ENCODE measurements at regions not wholly inside any gene's neighbourhood (a gene's known extent, or its start where the extent isn't known, plus 50 kb on each side); places are given as distances from the start of the nearest gene placed in this dataset.

DNA sequence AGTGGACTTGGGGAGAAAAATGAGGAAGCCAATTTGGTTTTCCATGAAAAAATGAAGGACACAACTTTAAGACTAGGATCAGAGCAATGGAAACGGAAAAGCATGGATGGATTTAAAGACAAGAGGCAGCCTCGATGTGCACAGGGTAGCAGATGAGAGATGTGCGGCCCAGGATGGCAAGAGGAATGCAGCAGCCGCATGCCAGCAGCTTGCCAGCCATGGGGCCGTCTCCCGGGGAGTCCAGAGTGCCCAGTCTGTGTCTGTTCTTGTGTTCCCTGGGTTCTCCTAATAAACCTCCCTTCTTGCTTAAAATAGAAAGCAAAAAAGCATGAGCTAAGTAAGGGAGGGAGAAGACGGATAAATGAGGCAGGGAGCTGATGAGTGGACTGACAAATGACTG lies 68.0 kb upstream of the IQSEC1 start:
- H3K79me2 ChIP-seq (replicated peaks; ENCODE audit: insufficient read depth): no peaks in the 10 kb centered on the region
- no peak overlapping the region for H3K4me2 ChIP-seq

More for the DNA sequence above, 68.0 kb upstream of the IQSEC1 start:
- Histone ChIP-seq H3F3A (replicated peaks; ENCODE audit: low read depth) (no peaks in the 10 kb centered on the region), H3K4me3 (no peak overlapping the region), H3K27me3 (ENCODE audit: insufficient read depth) (no peaks in the 10 kb centered on the region), H3K4me1 (ENCODE audit: insufficient read depth) (no peaks in the 10 kb centered on the region), H3K36me3 (ENCODE audit: insufficient read depth) (no peaks in the 10 kb centered on the region), H4K20me1 (replicated peaks; ENCODE audit: insufficient read depth) (peaks cover 3% of the 10 kb centered on the region; the same call in 1 of the 2 replicates), H3K9me2 (ENCODE audit: insufficient read depth) (no peaks in the 10 kb centered on the region), H3K27ac (ENCODE audit: low read depth) (no peak overlapping the region), H2AFZ (no peak overlapping the region)
- ATAC-seq (no peak), DNase-seq (ENCODE audit: low spot score) (no peak)
- Mint-ChIP-seq H3K27me3 (ENCODE audit: insufficient read depth, low read depth, poor library complexity) (peaks cover 11% of the 10 kb centered on the region), H3K9me3 (no peaks in the 10 kb centered on the region), H3K4me3 (no peak overlapping the region), H3K27ac (no peak overlapping the region), H3K36me3 (ENCODE audit: low read depth) (no peaks in the 10 kb centered on the region), H3K4me1 (peaks cover 10% of the 10 kb centered on the region)
- TF ChIP-seq, protein P1, sequence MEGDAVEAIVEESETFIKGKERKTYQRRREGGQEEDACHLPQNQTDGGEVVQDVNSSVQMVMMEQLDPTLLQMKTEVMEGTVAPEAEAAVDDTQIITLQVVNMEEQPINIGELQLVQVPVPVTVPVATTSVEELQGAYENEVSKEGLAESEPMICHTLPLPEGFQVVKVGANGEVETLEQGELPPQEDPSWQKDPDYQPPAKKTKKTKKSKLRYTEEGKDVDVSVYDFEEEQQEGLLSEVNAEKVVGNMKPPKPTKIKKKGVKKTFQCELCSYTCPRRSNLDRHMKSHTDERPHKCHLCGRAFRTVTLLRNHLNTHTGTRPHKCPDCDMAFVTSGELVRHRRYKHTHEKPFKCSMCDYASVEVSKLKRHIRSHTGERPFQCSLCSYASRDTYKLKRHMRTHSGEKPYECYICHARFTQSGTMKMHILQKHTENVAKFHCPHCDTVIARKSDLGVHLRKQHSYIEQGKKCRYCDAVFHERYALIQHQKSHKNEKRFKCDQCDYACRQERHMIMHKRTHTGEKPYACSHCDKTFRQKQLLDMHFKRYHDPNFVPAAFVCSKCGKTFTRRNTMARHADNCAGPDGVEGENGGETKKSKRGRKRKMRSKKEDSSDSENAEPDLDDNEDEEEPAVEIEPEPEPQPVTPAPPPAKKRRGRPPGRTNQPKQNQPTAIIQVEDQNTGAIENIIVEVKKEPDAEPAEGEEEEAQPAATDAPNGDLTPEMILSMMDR (conservative IDR thresholded peaks at IDR 0.05; ENCODE audit: low read depth in 2 of 2): no peak
- TF ChIP-seq EZH2 (IDR thresholded peaks at IDR 0.05; ENCODE audit: low read depth, unreplicated experiment) (no peak), ZNF331 (CRISPR knock-in tag; IDR thresholded peaks at IDR 0.05; ENCODE audit: low read depth) (no peak), ZNF114 (CRISPR knock-in tag; IDR thresholded peaks at IDR 0.05) (no peak)
- TF ChIP-seq, protein P2, sequence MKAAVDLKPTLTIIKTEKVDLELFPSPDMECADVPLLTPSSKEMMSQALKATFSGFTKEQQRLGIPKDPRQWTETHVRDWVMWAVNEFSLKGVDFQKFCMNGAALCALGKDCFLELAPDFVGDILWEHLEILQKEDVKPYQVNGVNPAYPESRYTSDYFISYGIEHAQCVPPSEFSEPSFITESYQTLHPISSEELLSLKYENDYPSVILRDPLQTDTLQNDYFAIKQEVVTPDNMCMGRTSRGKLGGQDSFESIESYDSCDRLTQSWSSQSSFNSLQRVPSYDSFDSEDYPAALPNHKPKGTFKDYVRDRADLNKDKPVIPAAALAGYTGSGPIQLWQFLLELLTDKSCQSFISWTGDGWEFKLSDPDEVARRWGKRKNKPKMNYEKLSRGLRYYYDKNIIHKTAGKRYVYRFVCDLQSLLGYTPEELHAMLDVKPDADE (IDR thresholded peaks at IDR 0.05): no peak
- TF ChIP-seq, protein P3, sequence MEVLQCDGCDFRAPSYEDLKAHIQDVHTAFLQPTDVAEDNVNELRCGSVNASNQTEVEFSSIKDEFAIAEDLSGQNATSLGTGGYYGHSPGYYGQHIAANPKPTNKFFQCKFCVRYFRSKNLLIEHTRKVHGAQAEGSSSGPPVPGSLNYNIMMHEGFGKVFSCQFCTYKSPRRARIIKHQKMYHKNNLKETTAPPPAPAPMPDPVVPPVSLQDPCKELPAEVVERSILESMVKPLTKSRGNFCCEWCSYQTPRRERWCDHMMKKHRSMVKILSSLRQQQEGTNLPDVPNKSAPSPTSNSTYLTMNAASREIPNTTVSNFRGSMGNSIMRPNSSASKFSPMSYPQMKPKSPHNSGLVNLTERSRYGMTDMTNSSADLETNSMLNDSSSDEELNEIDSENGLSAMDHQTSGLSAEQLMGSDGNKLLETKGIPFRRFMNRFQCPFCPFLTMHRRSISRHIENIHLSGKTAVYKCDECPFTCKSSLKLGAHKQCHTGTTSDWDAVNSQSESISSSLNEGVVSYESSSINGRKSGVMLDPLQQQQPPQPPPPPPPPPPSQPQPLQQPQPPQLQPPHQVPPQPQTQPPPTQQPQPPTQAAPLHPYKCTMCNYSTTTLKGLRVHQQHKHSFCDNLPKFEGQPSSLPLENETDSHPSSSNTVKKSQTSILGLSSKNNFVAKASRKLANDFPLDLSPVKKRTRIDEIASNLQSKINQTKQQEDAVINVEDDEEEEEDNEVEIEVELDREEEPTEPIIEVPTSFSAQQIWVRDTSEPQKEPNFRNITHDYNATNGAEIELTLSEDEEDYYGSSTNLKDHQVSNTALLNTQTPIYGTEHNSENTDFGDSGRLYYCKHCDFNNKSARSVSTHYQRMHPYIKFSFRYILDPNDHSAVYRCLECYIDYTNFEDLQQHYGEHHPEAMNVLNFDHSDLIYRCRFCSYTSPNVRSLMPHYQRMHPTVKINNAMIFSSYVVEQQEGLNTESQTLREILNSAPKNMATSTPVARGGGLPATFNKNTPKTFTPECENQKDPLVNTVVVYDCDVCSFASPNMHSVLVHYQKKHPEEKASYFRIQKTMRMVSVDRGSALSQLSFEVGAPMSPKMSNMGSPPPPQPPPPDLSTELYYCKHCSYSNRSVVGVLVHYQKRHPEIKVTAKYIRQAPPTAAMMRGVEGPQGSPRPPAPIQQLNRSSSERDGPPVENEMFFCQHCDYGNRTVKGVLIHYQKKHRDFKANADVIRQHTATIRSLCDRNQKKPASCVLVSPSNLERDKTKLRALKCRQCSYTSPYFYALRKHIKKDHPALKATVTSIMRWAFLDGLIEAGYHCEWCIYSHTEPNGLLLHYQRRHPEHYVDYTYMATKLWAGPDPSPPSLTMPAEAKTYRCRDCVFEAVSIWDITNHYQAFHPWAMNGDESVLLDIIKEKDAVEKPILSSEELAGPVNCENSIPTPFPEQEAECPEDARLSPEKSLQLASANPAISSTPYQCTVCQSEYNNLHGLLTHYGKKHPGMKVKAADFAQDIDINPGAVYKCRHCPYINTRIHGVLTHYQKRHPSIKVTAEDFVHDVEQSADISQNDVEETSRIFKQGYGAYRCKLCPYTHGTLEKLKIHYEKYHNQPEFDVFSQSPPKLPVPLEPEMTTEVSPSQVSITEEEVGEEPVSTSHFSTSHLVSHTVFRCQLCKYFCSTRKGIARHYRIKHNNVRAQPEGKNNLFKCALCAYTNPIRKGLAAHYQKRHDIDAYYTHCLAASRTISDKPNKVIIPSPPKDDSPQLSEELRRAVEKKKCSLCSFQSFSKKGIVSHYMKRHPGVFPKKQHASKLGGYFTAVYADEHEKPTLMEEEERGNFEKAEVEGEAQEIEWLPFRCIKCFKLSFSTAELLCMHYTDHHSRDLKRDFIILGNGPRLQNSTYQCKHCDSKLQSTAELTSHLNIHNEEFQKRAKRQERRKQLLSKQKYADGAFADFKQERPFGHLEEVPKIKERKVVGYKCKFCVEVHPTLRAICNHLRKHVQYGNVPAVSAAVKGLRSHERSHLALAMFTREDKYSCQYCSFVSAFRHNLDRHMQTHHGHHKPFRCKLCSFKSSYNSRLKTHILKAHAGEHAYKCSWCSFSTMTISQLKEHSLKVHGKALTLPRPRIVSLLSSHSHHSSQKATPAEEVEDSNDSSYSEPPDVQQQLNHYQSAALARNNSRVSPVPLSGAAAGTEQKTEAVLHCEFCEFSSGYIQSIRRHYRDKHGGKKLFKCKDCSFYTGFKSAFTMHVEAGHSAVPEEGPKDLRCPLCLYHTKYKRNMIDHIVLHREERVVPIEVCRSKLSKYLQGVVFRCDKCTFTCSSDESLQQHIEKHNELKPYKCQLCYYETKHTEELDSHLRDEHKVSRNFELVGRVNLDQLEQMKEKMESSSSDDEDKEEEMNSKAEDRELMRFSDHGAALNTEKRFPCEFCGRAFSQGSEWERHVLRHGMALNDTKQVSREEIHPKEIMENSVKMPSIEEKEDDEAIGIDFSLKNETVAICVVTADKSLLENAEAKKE (CRISPR knock-in tag; IDR thresholded peaks at IDR 0.05): no peak
